Activated CD4-positive, alpha-beta T cell treated with anti-CD3 and anti-CD28 coated beads, Interleukin-2, amount 50 U/mL, for 16 hours (primary cell): ENCODE measurements at regions not wholly inside any gene's neighbourhood (a gene's known extent, or its start where the extent isn't known, plus 50 kb on each side); places are given as distances from the start of the nearest gene placed in this dataset.
"Not testable (repeated sequence)": the region's sequence is repeated elsewhere in the genome, so short reads cannot be mapped to it uniquely, and the experiment has no call there.

ENCODE experiments used
- DNase-seq: peaks from one replicate; pipeline ENCODE4 v3.0.0-alpha.2; 2020

DNA sequence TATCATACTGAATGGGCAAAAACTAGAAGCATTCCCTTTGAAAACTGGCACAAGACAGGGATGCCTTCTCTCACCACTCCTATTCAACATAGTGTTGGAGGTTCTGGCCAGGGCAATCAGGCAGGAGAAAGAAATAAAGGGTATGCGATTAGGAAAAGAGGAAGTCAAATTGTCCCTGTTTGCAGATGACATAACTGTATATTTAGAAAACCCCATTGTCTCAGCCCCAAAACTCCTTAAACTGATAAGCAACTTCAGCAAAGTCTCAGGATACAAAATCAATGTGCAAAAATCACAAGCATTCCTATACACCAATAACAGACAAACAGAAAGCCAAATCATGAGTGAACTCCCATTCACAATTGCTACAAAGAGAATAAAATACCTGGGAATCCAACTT is 52.5 kb upstream of the CCDC71L start:
- DNase-seq = not testable (repeated sequence)

DNA sequence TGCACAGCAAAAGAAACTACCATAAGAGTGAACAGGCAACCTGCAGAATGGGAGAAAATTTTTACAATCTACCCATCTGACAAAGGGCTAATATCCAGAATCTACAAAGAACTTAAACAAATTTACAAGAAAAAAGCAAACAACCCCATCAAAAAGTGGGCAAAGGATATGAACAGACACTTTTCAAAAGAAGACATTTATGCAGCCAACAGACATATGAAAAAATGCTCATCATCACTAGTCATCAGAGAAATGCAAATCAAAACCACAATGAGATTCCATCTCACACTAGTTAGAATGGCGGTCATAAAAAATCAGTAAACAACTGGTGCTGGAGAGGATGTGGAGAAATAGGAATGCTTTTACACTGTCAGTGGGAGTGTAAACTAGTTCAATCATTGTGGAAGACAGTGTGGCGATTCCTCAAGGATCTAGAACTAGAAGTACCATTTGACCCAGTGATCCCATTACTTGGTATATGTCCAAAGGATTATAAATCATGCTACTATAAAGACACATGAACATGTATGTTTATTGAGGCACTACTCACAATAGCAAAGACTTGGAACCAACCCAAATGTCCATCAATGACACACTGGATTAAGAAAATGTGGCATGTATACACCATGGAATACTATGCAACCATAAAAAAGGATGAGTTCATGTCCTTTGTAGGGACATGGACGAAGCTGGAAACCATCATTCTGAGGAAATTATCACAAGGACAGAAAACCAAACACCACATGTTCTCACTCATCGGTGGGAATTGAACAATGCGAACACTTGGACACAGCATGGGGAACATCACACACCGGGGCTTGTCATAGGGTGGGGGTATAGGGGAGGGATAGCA is 53.9 kb upstream of the CCDC71L start:
- DNase-seq = not testable (repeated sequence)

- no peak for DNase-seq
Observed at GRCh38 chr7:106715730-106716129, 54.8 kb upstream of the CCDC71L start.

DNA sequence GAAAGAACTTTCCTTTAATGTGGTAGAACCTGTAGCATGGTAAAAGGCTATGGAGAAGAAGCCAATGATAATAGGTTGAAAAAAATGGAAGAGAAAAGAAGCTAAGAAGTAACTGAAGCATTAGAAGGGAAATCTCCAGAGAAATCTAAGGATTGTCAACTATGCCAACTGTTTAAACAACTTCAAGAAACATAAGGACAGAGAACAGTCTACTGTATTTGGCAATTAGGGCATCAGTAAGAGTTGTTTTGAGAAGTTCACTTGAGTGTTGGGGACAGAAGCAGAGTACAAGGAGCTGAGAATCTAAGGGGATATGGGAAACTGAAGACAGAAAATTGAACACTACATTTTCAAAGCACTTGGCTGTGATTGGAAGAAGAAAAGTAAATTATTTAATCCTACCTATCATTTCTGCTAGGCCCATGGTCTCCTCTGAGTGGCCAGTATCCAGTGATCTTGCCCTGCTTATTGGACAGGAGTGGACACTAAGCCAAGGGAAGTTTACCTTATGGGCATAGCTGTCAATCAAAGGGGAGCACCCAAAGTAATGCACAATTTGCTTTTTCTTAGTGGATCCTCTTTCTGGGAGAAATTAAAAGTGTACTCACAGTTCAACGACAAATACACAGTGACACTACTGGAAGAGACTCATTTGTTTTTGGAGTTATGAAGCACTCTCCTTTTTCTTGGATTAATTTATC is 56.4 kb upstream of the CCDC71L start:
- no peak for DNase-seq

DNA sequence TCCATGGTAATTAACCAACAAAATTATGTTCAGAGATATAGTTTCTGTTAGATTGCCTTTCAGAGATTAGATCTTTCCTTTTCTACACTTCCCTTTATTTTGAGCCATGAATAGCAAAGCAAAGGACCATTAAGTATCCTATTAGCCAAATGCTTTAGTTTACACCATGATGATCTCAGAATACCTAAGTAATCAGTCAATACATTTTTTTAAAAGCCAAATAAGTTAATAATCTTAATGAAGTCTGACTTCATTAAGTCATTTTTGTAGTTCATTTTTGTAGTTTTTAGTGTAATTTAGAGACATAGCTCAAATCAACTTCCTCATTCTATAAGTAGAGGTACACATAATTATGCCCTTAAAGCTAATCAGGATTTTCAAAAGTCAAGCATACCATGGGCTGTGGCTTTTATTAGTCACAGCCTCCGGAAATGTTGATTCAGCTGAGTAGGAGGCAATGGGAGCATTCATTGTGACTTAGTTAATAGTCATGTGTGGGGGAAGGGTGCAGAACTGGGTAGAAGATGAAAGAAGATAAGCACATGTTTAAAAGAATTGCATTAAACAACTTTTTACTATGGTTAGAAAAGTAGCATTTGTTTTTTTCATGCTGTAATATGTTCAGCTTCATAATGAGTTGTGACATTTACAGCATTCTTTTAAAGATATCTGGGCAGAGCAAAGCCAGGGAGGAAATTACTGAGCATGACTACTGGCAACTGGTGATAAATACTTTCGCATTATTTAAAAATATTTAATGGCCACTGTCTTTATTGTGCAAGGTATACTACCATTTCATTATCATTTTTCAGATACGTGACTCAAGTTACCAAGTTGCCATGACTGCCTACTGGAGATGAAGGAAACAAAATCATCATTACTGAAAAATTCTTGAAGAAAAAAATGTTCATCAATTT is 57.3 kb upstream of the CCDC71L start:
- DNase-seq = peak; percentile 90

GRCh38 chr7:106720641-106721040 is 59.7 kb upstream of the CCDC71L start:
- no peak for DNase-seq

DNA sequence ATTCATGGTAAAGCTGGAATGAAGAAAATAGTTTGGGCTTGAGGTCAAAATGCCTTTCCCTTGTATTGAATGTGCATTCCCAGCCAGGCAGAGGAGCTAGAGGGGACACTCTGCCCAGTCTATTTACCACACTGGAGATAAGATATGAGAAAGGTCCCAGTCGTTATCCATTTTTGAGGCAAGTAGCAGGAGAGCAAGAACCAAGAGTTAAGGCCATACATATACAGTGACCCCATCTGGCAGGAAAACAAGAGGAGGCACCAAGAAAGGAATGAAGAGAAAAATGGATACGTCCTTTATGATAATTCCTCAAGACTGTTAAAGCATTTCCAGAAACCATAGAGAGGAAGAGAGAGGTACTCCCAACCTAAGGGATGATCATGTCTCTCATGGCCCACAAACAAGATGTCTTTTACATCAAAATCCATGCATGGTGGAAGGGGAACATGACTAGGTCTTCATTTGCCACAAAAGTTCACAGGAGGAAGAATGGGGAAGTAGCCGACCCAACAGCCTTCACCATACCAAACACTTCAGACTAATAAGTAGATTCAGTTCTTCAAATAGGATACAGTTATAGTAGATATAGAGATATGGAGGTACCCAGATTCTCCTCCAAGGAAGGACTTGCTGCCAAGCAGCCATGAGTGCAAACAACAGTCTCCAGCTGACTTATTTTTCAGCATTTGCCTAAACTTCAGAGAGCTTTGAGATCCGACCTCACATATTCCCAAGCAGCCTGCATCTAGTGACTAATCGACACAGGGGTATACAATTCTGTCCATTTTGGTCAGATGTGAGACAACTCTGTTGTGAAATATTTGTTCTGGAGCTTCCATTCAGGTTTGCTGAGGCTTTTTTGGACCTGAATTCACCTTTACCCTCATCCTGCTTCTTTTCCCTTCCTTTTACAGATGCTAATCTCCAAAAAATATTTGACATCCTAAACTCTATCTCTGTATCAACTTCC is 61.1 kb upstream of the CCDC71L start:
- no peak for DNase-seq

GRCh38 chr7:106723398-106723797 is 62.4 kb upstream of the CCDC71L start:
- no peak for DNase-seq

GRCh38 chr7:106729720-106730385 is 68.9 kb upstream of the CCDC71L start:
- DNase-seq = no peak

- no peak for DNase-seq
Observed at GRCh38 chr7:106731187-106731586, 70.2 kb upstream of the CCDC71L start.

GRCh38 chr7:106731646-106732444 is 70.9 kb upstream of the CCDC71L start:
- no peak for DNase-seq

DNA sequence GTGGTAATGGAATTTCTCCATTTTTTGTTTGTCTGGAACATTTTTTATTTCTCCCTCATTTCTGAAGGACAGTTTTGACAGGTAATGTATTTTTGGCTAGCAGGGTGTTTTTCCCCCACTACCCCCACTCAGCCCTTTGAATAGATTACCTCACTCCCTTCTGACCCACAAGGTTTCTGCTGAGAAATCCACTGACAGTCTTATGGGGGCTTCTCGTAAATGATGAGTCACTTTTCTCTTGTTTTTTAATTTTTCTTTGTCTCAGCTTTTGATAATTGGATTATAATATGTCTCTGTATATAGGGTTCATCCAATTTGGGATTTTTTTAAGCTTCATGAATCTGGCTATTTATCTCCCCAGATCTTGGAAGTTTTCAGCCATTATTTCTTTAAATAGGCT is 74.7 kb upstream of the CCDC71L start:
- no peak for DNase-seq

DNA sequence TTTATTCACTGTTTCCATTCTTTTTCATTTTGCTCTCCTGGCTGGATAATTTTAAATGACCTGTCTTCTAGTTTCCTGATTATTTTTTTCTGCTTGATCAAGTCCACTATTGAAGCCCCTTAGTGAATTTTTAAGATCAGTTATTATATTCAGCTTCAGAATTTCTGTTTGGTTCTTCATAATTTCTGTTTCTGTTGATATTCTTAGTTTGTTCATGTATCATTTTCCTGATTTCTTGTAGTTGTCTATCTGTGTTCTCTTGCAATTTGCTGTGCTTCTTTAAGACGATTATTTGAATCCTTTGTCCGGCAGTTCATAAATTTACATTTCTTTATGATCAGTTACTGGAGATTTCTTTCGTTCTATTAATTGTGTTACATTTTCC is 75.2 kb upstream of the CCDC71L start:
- no peak for DNase-seq

DNA sequence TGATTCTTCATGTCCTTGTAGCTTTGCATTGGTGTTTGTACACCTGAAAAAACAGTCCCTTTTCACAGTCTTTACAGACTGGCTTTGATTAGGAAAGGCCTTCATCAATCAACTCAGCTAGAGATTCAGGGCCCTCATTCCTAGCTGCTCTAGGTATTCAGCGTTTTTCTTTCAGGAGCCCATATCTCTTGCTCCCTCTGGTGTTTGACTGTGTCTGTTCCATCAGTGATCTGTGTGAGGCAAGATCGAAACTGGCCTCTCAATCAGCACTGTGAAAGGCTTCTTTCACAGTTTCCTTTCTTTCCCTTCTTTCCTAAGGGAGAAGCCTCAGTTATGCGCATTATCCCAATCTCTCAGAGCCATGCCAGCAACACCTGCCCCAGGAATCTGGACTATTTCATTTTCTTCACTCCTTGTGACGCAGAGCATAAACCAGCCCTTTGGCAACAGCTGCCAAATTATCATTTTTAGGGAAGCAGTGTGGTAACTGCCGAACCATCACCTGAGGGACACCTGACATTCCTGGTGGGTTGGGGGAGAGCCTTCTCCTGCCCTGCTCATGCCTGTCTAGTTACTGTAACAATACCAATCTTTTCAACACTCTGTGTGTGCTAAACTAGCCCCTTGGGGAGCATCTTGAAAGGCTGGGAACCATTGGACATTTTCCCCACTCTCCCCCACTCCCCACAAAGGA is 75.7 kb upstream of the CCDC71L start:
- peak; percentile 74 for DNase-seq

- DNase-seq = no peak
Observed at GRCh38 chr7:106737202-106737562, 76.2 kb upstream of the CCDC71L start.

GRCh38 chr7:106740806-106741205 is 79.8 kb upstream of the CCDC71L start:
- DNase-seq = no peak

- DNase-seq = peak; percentile 36
Observed at GRCh38 chr7:106744563-106745091, 83.7 kb upstream of the CCDC71L start.

- not testable (repeated sequence) for DNase-seq
Observed at GRCh38 chr7:106747301-106747700, 86.3 kb upstream of the CCDC71L start.

DNA sequence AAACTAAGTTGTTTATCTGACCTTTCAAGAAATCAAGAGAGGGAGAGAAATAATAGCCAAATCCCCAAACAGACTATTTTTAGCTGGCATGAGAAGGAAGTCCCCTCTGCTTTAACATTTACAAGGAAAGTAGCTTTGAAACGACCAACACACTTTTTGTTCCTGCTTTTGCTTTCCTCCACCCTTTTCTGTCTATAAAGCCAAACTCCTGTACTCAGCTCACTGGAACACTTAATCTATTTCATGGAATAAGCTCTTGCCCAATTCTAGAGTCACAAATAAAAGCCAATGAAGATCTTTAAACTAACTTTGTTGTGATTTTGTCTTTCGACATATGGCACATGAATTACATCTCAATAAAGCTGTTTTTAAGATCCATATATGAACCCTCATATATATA is 86.8 kb upstream of the CCDC71L start:
- no peak for DNase-seq

DNA sequence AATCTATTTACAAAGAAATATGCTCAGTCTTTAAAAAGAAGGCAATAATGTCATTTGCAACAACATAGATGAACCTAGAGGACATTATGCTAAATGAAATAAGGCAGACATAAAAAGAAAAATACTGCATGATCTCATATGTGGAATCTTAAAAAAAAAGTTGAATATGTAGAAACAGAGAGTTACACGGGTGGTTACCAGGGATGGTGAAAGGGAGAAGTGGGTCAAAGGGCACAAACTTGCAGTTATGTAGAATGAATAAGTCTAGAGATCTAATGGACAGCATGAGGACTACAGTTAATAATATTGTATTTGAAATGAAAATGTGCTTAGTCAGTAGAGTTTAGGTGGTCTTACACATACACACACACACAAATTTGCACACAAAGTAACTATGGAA is 88.2 kb upstream of the CCDC71L start:
- no peak for DNase-seq
